ENCODE measurements at regions not wholly inside any gene's neighbourhood (a gene's known extent, or its start where the extent isn't known, plus 50 kb on each side); places are given as distances from the start of the nearest gene placed in this dataset.

DNA sequence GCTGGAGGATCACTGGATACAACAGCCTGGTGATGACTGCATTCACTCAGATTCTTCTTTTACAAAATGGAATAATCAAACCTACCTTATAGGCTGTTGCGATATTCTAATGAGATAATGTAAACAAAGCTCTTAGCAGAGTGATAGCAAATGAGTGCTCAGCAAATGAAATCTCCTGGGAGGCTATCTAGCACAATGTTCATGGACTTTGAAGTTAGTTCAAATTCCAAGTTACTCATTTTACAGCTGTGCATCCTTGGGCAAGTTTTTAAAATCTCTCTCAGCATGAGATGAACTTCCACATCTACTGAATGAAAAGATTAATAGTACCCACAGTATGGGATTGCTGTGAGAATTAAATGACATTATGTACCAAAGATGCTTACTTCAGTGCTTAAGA lies 80.8 kb upstream of the PAPPA2 start:
- Mint-ChIP-seq H3K27me3 (ENCODE audit: insufficient read depth, unreplicated experiment) (no peaks in the 10 kb centered on the region), H3K4me3 (ENCODE audit: unreplicated experiment) (no peak overlapping the region), H3K9me3 (ENCODE audit: unreplicated experiment) (no peaks in the 10 kb centered on the region), H3K27ac (ENCODE audit: unreplicated experiment) (no peak overlapping the region), H3K36me3 (ENCODE audit: insufficient read depth, unreplicated experiment) (no peaks in the 10 kb centered on the region), H3K4me1 (ENCODE audit: low read depth, unreplicated experiment) (no peaks in the 10 kb centered on the region)
- no peaks in the 10 kb centered on the region for H3K36me3 ChIP-seq (ENCODE audit: control insufficient read depth, insufficient read depth, low read length)
- peaks cover 6% of the 10 kb centered on the region for H3K4me1 ChIP-seq
- no TSS peak for BruUV-seq (replicated peaks)
- no peak for DNase-seq
- H3K9me3 ChIP-seq, result no peaks in the 10 kb centered on the region
- no peak overlapping the region for H3K4me3 ChIP-seq (ENCODE audit: low read depth, low read length)
- CTCF ChIA-PET, result interaction anchor here (0.5 kb wide), 1 partner anchor 8 kb away, joined by 7 read pairs; no protein-coding TSS in a partner anchor
- POLR2A ChIA-PET, result no interaction called here
- no peak for TF ChIP-seq CTCF (IDR thresholded peaks at IDR 0.05; ENCODE audit: insufficient read depth in 1 of 2, low read depth in 1 of 2, low read length in 1 of 2, severe bottlenecking in 1 of 2, unreplicated experiment in 1 of 2)
- H3K27me3 ChIP-seq (replicated peaks; ENCODE audit: control insufficient read depth, insufficient read depth, low read length), result no peaks in the 10 kb centered on the region
- intact Hi-C loops (cut with micrococcal nuclease; ENCODE audit: unreplicated experiment), result no loop called here

- DNase-seq, result no peak
- H3K9me3 ChIP-seq, result no peaks in the 10 kb centered on the region
- no peaks in the 10 kb centered on the region for H3K27me3 ChIP-seq (replicated peaks; ENCODE audit: control insufficient read depth, insufficient read depth, low read length)
- Mint-ChIP-seq H3K9me3 (ENCODE audit: unreplicated experiment) (no peaks in the 10 kb centered on the region), H3K27ac (ENCODE audit: unreplicated experiment) (no peak overlapping the region), H3K27me3 (ENCODE audit: insufficient read depth, unreplicated experiment) (no peaks in the 10 kb centered on the region), H3K36me3 (ENCODE audit: insufficient read depth, unreplicated experiment) (no peaks in the 10 kb centered on the region), H3K4me3 (ENCODE audit: unreplicated experiment) (no peak overlapping the region), H3K4me1 (ENCODE audit: low read depth, unreplicated experiment) (no peaks in the 10 kb centered on the region)
- ChIA-PET CTCF (no interaction called here), POLR2A (no interaction called here)
- H3K4me1 ChIP-seq, result peaks cover 6% of the 10 kb centered on the region
- no peaks in the 10 kb centered on the region for H3K36me3 ChIP-seq (ENCODE audit: control insufficient read depth, insufficient read depth, low read length)
- H3K4me3 ChIP-seq (ENCODE audit: low read depth, low read length), result no peak overlapping the region
- TF ChIP-seq CTCF (IDR thresholded peaks at IDR 0.05; ENCODE audit: insufficient read depth in 1 of 2, low read depth in 1 of 2, low read length in 1 of 2, severe bottlenecking in 1 of 2, unreplicated experiment in 1 of 2), result no peak
- intact Hi-C loops (cut with micrococcal nuclease; ENCODE audit: unreplicated experiment), result loop anchor here (5.0 kb wide), 1 partner anchor 178 kb away; no protein-coding TSS in a partner anchor
- BruUV-seq (replicated peaks), result no TSS peak
Observed at GRCh38 chr1:176379626-176380339, 83.2 kb upstream of the PAPPA2 start.

GRCh38 chr1:176374967-176375569 lies 87.9 kb upstream of the PAPPA2 start:
- intact Hi-C loops (cut with micrococcal nuclease; ENCODE audit: unreplicated experiment), result loop anchor here (1.0 to 5.0 kb wide), 5 partner anchors 91 to 506 kb away; no protein-coding TSS in a partner anchor
- no peaks in the 10 kb centered on the region for H3K36me3 Mint-ChIP-seq (ENCODE audit: insufficient read depth, unreplicated experiment)
- Histone ChIP-seq H3K9me3 (no peaks in the 10 kb centered on the region), H3K4me1 (no peaks in the 10 kb centered on the region), H3K36me3 (ENCODE audit: control insufficient read depth, insufficient read depth, low read length) (no peaks in the 10 kb centered on the region), H3K4me3 (ENCODE audit: low read depth, low read length) (no peak overlapping the region), H3K27me3 (replicated peaks; ENCODE audit: control insufficient read depth, insufficient read depth, low read length) (no peaks in the 10 kb centered on the region)
- no peaks in the 10 kb centered on the region for H3K4me1 Mint-ChIP-seq (ENCODE audit: low read depth, unreplicated experiment)
- TF ChIP-seq CTCF (IDR thresholded peaks at IDR 0.05; ENCODE audit: insufficient read depth in 1 of 2, low read depth in 1 of 2, low read length in 1 of 2, severe bottlenecking in 1 of 2, unreplicated experiment in 1 of 2), result peak; percentile 76 to 90
- ChIA-PET CTCF (interaction anchor here (0.5 to 1.0 kb wide), 2 partner anchors 317 to 631 kb away, joined by 8 to 10 read pairs; no protein-coding TSS in a partner anchor), POLR2A (no interaction called here)
- no peak overlapping the region for H3K27ac Mint-ChIP-seq (ENCODE audit: unreplicated experiment)
- no peaks in the 10 kb centered on the region for H3K9me3 Mint-ChIP-seq (ENCODE audit: unreplicated experiment)
- H3K27me3 Mint-ChIP-seq (ENCODE audit: insufficient read depth, unreplicated experiment), result peaks cover 9% of the 10 kb centered on the region
- DNase-seq, result peak; percentile 65 to 78
- BruUV-seq (replicated peaks), result no TSS peak
- H3K4me3 Mint-ChIP-seq (ENCODE audit: unreplicated experiment), result no peak overlapping the region

Measured in Caco-2 (cell line).